ENCODE measurements at regions not wholly inside any gene's neighbourhood (a gene's known extent, or its start where the extent isn't known, plus 50 kb on each side); places are given as distances from the start of the nearest gene placed in this dataset.
"Not testable (repeated sequence)": the region's sequence is repeated elsewhere in the genome, so short reads cannot be mapped to it uniquely, and the experiment has no call there.

GRCh38 chr4:32939222-32939621, 2219.1 kb downstream of the PCDH7 start:
- not testable (repeated sequence) for DNase-seq

GRCh38 chr4:32950866-32951265, 2230.7 kb downstream of the PCDH7 start:
- DNase-seq = no peak

- DNase-seq = no peak
Measured at GRCh38 chr4:32958586-32958985, 2238.4 kb downstream of the PCDH7 start.

DNA sequence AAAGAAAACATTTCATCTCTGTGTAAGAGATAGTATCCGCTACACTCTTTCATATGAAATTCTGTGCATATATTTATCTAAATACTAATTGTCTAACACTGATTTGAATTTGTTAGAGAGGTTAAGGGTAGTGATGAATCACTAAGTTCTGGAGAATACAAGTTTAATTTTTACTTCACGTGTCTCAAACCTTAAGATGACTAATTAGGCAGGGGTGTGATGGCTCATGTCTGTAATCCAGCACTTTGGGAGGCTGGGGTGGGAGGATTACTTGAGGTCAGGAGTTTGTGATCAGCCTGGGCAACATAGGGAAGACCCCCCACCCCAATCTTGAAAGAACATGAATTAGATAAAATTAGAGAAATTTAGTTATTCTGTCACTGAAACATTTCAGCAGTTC, 2241.9 kb downstream of the PCDH7 start:
- DNase-seq = no peak

DNA sequence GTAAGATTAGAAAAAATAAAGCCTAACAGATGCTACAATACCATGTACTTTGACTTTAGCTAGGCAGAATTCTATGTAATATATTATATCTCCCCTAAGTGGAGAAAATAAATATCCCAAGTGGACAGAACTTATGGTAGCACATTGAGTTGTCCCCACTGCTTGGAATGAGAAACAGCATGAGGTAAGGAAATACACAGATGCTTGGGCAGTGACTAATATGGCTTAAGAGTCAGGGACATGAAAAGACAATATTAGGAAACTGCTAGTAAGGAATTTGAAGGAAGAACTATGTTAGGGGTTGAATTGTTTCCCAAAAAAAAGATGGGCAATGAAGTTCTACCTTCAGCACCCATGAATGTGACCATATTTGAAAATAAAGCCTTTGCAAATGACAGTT, 2265.1 kb downstream of the PCDH7 start:
- DNase-seq = no peak

DNA sequence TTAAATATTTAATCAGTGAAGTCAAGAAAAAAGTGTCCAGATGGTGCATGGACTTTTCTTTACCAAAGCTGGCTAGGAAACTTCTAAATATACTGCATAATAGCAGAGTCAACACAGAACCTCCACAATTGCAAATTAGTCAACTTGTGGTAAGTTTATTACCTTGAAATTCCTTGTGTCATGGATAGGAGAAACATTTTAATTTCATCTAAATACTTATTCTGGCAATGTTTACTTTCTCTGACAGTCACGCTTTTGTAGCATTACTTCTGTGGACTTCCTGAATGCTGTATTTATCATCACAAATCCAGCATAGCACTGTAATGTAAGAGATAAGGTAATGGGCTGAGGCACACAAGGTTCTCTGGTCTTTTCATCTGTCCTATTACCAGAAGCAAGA, 2266.1 kb downstream of the PCDH7 start:
- DNase-seq = no peak

- DNase-seq = no peak
Measured at GRCh38 chr4:32987111-32987510, 2266.9 kb downstream of the PCDH7 start.

DNA sequence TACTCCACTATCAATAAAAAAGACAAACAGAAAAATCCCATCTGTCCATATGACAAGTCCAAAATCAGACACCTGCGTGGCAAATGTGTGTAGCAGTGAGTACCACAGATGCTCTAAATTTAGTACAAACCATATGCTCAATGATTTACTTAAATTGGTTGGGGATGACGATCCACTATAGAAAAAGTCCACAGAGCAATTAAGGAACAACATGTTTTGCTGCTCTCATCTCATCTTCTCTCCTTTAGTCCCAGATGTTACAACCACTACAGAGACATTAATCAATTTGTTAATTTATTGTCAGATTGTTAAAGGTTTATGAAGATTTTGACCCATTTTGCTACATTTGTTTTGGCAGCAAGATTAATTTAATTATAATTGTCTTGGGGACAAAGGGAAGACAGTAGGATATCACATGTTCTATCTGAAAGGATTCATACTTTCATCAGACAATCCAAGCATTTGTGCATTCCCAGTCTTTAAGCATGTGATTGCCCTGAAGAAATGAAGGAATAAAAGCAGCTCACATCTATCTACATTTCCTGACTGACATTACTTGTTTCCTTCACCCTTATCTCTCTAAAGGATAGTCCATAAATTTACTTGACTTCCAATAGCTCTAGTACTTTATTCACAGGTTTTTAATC, 2268.1 kb downstream of the PCDH7 start:
- DNase-seq = no peak

DNA sequence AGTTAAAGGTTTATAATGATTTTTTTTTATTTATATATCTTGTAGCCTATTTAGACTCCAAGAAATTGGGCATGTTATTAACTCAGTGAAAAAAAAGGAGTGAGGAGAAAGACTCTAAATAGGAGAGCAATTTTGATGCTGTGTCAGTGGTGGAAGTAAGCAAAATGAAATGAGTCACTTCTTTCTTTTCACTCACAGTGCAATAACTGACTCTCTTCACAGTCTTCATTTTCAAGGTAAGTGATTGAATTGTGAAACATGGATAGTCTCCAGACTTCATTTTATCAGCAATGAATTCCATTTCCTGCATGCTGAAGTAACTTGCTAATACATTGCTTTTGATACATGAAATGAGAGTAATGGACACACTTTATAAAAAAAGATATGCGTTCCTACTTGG, 2271.5 kb downstream of the PCDH7 start:
- no peak for DNase-seq

DNA sequence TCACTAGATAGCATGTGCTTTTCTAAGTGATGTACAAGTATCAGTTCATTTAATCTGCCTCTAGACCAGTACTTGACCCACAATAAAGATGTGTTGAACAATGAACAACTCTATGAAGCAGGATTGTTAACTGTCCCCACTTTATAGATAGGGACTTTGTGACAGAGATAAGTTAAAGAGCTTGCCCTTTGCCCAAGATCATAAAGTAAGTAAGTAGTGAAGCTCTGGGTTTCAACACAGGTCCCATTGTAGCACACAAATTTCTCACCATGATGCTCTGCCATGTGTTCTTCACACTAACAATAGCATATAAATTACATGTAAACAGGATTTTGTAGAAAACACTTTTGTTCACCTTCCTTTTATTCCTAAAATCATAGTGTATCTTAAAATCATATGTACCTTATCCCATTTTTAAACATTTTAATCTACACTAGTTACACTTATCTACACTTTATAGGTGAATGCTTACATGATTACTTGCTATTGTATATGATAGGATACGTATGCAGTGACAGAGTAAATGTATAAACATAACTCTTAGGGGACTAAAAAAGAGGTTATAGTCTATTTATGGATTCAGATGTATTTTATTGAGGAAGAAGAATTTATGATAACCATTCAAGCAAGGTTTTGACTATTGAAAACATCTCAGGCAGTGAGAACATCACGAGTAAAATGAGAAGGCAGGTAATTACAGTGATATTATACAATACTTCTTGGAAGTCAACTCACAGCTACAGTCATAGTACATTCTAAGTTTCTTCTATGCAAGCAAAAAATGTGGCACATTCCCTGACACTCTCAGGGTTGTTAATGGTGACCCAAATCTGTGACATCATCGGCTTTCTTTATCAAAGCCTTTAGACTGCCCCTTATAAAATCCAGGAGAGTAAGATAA, 2275.1 kb downstream of the PCDH7 start:
- no peak for DNase-seq

GRCh38 chr4:33013282-33013681, 2293.1 kb downstream of the PCDH7 start:
- DNase-seq = no peak

GRCh38 chr4:33025236-33025635, 2305.1 kb downstream of the PCDH7 start:
- DNase-seq = no peak

- DNase-seq = no peak
Measured at GRCh38 chr4:33029976-33030375, 2309.8 kb downstream of the PCDH7 start.

GRCh38 chr4:33031328-33031727, 2311.2 kb downstream of the PCDH7 start:
- DNase-seq = no peak

- no peak for DNase-seq
Measured at GRCh38 chr4:33037464-33037863, 2317.3 kb downstream of the PCDH7 start.

DNA sequence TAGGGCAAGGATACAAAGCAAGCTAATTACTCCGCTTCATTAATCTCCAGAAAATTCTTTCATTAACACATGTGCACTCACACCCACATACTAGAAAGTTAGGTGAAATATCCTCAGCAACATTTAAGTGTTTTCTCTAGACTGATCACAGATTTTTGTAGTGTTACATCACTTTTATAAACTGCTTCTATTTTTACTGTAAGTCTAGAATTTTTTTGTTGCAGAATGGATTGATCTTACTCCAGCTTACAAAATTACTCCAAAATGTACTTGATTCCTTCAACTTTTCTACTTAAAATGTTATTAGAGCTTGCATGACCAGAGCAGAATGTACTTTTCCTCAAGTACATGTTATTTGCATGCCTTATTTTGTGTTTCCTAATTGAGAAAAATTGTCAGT, 2325.2 kb downstream of the PCDH7 start:
- no peak for DNase-seq

DNA sequence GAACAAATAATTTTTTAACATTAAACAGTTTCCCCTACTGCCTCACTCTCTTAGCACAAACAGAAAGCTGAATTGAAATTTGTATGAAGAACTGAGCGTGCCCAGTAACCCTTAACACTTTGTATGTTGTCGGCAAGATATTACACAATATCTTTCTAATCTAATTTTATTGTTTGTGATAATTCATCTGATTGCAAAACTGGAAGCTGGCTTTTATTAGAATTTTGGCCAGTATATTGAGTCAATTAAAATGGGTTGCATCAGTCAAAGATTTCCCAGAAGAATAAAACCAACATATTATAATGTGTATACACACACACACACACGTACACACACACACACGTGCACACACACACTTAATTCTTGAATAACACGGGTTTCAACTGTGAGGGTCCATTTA, 2332.1 kb downstream of the PCDH7 start:
- no peak for DNase-seq

DNA sequence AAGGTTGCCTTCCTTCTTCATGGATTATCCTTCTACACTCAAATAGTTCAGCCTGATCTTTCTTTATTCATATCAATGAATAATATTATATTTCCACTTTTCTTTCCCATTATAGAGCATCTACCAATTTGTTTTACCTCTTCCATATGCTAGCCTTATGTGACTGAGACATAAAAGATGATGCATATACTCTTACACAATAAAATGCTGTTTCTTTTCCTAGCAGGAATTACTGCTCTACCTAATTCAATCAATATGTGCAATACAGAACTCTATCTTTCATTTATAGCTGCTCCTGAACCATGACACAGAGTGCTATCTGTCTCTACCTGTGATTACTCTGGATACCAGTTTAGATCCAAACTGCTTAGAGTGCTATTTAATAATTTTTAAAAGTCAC, 2334.0 kb downstream of the PCDH7 start:
- no peak for DNase-seq

DNA sequence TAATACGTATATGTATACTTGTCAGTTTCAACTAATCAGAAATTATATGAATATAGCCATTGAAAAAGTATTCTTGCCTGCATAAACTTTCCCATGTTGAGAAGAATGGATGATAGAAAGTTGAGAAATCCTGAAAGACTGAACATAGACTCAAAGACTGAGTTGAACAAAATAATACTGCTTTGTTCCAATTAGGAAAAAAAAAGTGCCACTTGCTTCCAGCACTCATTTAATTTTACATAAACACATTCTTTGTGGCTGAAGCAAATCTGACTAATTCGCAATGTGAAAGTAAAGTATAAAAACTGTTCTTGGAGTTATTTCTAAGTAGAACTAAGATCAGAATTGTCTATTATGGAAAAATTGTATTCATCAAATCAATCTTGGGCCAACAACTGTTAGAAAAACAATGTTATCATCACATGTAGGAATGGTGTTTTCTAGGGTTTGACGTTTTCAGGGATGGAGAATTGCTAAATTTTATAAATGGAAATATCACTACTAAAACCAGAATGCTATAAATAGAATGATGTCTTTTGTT, 2334.6 kb downstream of the PCDH7 start:
- no peak for DNase-seq

- DNase-seq = no peak
Measured at GRCh38 chr4:33057736-33058135, 2337.6 kb downstream of the PCDH7 start.

GRCh38 chr4:33058998-33059397, 2338.8 kb downstream of the PCDH7 start:
- no peak for DNase-seq

DNA sequence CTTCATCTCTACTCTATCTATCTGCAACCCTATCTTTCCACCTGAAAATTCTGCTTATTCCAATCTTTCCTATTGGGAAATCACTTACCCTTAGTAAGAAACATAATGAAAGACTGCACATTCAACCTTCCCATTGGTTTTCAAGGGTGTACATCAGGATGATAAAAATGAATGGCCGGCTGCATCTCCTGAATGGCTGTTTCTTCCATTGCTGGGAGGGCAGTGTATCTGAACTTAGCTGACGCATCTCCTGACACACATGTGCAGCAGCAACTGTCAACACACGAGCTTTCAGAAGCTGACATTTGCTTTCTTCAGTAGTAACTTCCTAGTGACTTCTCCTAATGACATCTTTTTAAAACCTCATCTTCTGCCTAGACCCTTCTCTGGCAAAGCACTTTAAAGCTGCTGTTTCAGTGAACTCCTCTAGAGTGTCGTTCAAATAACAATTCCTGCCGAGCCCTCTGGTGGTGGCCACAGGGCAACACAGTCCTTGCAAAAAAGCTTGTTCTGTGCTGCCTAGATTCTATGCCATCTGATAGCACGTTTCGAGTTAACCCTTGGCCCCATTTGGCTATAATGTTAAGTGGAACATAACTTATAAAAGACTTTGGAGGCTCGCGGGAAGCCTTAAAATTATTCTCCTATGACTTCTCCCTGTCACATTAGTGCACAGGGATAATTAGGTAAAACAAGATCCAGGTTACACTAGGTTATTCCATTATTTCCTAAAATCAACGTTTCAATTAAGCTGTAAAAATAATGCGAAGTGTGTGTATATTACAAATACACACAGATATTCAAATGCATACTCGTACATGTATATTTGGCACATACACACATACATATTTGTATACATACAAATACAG, 2340.7 kb downstream of the PCDH7 start:
- DNase-seq = no peak

DNA sequence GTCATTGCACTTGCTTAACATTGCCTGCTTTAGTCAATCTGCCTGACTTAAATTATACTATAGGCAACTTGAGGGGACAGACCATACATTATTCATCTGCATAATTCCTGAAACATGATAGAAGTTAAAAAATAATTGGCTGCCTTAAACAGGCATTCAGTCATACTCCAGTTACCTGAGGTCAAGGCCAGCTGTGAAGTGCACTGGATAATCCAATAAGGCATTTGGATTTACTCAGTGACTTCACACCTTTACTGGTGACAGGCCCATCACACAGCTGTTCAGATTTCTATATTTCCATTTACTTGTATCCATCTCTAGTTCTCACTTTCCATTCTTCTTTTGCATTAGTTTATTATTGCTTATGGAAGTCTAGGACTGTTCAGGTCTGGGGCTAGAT, 2341.6 kb downstream of the PCDH7 start:
- DNase-seq = no peak

Data from GOT3 (cell line).